ENCODE measurements at regions not wholly inside any gene's neighbourhood (a gene's known extent, or its start where the extent isn't known, plus 50 kb on each side); places are given as distances from the start of the nearest gene placed in this dataset.

GRCh38 chr10:132133449-132134240 lies 53.1 kb upstream of the DPYSL4 start:
- no peak for TF ChIP-seq CTCF (IDR thresholded peaks at IDR 0.05)
- TF ChIP-seq POLR2AphosphoS5 (IDR thresholded peaks at IDR 0.05): no peak
- TF ChIP-seq POLR2A (IDR thresholded peaks at IDR 0.05): no peak
